HEK293 (cell line): ENCODE measurements at regions not wholly inside any gene's neighbourhood (a gene's known extent, or its start where the extent isn't known, plus 50 kb on each side); places are given as distances from the start of the nearest gene placed in this dataset.

Source experiments
- CTCF ChIA-PET: fragments of 350-600 bp; formaldehyde crosslinking; extraction: SDS; loops from one replicate; lab custom pipeline; 2021; ENCODE audit warnings: antibody characterized with exemption; lab: Yijun Ruan, JAX
- POLR2A ChIA-PET: fragments of 300-600 bp; formaldehyde crosslinking; extraction: SDS; loops from one replicate; lab custom pipeline; 2020; ENCODE audit warnings: antibody characterized with exemption, inconsistent platforms; lab: Yijun Ruan, JAX
- H3K27ac ChIP-seq: fragments of 200-500 bp; sonication (Bioruptor generic); 2 replicates; pipeline ENCODE4 v1.5.1; 2014; ENCODE audit warnings: low read depth, low read length, control low read depth, inconsistent platforms; ENCODE audit errors: extremely low read depth
- H3K36me3 ChIP-seq, 2 experiments: fragments of 200-500 bp in 1 of 2; sonication (Bioruptor generic) in 1 of 2; 1 replicate in 1 of 2; 2 replicates in 1 of 2; pipeline ENCODE4 v1.5.1; 2014 to 2017; ENCODE audit warnings: inconsistent platforms in 2 of 2, low read length in 2 of 2; ENCODE audit not compliant: control insufficient read depth in 2 of 2, insufficient read depth in 1 of 2
- H3K4me1 ChIP-seq: fragments of 200-500 bp; sonication (Bioruptor generic); 2 replicates; pipeline ENCODE4 v1.5.1; 2014; ENCODE audit warnings: mild to moderate bottlenecking, low read length, inconsistent platforms; ENCODE audit not compliant: control insufficient read depth, insufficient read depth
- H3K4me3 ChIP-seq: 2 replicates; pipeline ENCODE4 v1.5.1; 2011; ENCODE audit warnings: low read depth, mild to moderate bottlenecking, control low read depth, low read length, moderate library complexity
- H3K9me3 ChIP-seq: fragments of 200-500 bp; sonication (Bioruptor generic); 2 replicates; pipeline ENCODE4 v1.5.1; 2014; ENCODE audit warnings: low read depth, low read length, inconsistent platforms; ENCODE audit not compliant: control insufficient read depth, insufficient read depth
- EGR2 ChIP-seq: fragments of 450-650 bp; formaldehyde crosslinking; IDR thresholded peaks from 2 replicates; pipeline ENCODE4 v1.5.1; 2016; ENCODE audit warnings: low read depth, missing biosample characterization, missing genetic modification characterization
- GFI1B ChIP-seq: fragments of 450-650 bp; formaldehyde crosslinking; IDR thresholded peaks from 2 replicates; pipeline ENCODE4 v1.5.1; 2016; ENCODE audit warnings: missing biosample characterization, missing genetic modification characterization
- MEIS1 ChIP-seq: sonication (generic); formaldehyde crosslinking; IDR thresholded peaks from 2 replicates; pipeline ENCODE4 v1.8.1; 2022; ENCODE audit warnings: missing genetic modification reagents, mild to moderate bottlenecking, borderline replicate concordance
- ZNF140 ChIP-seq: fragments of 450-650 bp; formaldehyde crosslinking; IDR thresholded peaks from 2 replicates; pipeline ENCODE4 v1.5.1; 2016; ENCODE audit warnings: missing biosample characterization, missing genetic modification characterization
- ZNF48 ChIP-seq: fragments of 450-650 bp; formaldehyde crosslinking; IDR thresholded peaks from 2 replicates; pipeline ENCODE4 v1.5.1; 2016; ENCODE audit warnings: missing biosample characterization, missing genetic modification characterization
- ZNF510 ChIP-seq: fragments of 450-650 bp; formaldehyde crosslinking; IDR thresholded peaks from 2 replicates; pipeline ENCODE4 v1.5.1; 2018; ENCODE audit warnings: mild to moderate bottlenecking, missing genetic modification characterization, missing biosample characterization; ENCODE audit not compliant: insufficient replicate concordance
- ZNF521 ChIP-seq: fragments of 450-650 bp; formaldehyde crosslinking; IDR thresholded peaks from 2 replicates; pipeline ENCODE4 v1.5.1; 2017; ENCODE audit warnings: missing biosample characterization, mild to moderate bottlenecking, missing genetic modification characterization
- ZNF558 ChIP-seq: fragments of 450-650 bp; formaldehyde crosslinking; IDR thresholded peaks from 2 replicates; pipeline ENCODE4 v1.5.1; 2016; ENCODE audit warnings: missing biosample characterization, missing genetic modification characterization
- ZNF777 ChIP-seq: fragments of 450-650 bp; formaldehyde crosslinking; IDR thresholded peaks from 2 replicates; pipeline ENCODE4 v1.5.1; 2017; ENCODE audit warnings: missing biosample characterization, missing genetic modification characterization, borderline replicate concordance
- TF ChIP-seq, protein P1 (sequence below): fragments of 450-650 bp; formaldehyde crosslinking; IDR thresholded peaks from 2 replicates; pipeline ENCODE4 v1.5.1; 2016; ENCODE audit warnings: missing biosample characterization, missing genetic modification characterization
- TF ChIP-seq, protein P2 (sequence below): fragments of 450-650 bp; formaldehyde crosslinking; IDR thresholded peaks from 2 replicates; pipeline ENCODE4 v1.5.1; 2016; ENCODE audit warnings: missing biosample characterization, missing genetic modification characterization, low read depth
- TF ChIP-seq, protein P3 (sequence below): fragments of 450-650 bp; formaldehyde crosslinking; IDR thresholded peaks from 2 replicates; pipeline ENCODE4 v1.5.1; 2016; ENCODE audit warnings: missing biosample characterization, missing genetic modification characterization
- TF ChIP-seq, protein P4 (sequence below): fragments of 450-650 bp; formaldehyde crosslinking; IDR thresholded peaks from 2 replicates; pipeline ENCODE4 v1.5.1; 2016; ENCODE audit warnings: missing biosample characterization, missing genetic modification characterization, low read depth
- TF ChIP-seq, protein P5 (sequence below): IDR thresholded peaks from 2 replicates; pipeline ENCODE4 v1.6.1; 2011; ENCODE audit warnings: mild to moderate bottlenecking, low read depth, low read length, borderline replicate concordance
- TF ChIP-seq, protein P6 (sequence below): fragments of 450-650 bp; formaldehyde crosslinking; IDR thresholded peaks from 2 replicates; pipeline ENCODE4 v1.5.1; 2017; ENCODE audit warnings: missing biosample characterization, missing genetic modification characterization
- TF ChIP-seq, protein P7 (sequence below): fragments of 450-650 bp; formaldehyde crosslinking; IDR thresholded peaks from 2 replicates; pipeline ENCODE4 v1.5.1; 2016; ENCODE audit warnings: missing biosample characterization, missing genetic modification characterization

DNA sequence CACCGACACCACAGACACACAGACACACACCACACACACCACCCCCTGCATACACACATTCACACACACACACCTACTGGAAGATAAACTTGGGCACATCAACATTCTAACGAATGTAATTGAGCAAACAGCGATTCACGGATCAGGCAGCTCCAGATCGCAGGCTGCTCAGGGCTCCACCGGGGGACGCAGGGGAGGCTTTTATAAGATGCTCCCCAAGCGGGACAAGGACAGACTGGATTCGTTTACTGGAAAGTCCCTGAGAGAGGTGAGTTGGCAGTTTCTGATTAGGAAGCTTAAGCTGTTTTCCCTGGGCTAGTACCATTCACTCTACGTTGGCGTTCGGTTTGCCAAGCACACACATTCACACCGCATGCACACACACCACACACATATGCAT, 281.3 kb downstream of the IRF8 start (continued):
- TF ChIP-seq ZNF510 (tag by site-specific recombination) (no peak), ZNF48 (tag by site-specific recombination) (no peak), ZNF777 (no peak)

DNA sequence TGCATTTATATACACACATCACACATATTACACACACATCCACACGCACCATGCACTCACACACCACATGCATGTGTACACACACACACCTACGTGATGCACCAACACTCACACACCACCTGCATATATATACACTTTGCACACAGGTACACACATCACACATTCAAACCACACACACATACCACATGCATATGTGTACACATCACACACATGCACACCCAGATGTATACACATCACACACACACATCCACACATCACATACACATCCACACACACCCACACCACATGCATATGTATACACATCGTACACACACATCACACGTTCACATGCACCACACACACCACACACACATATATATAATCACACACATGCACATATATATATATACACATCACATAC, 281.8 kb downstream of the IRF8 start:
- Histone ChIP-seq H3K36me3 (no peaks in the 10 kb centered on the region), H3K27ac (no peak overlapping the region), H3K9me3 (no peaks in the 10 kb centered on the region), H3K4me3 (no peak overlapping the region), H3K4me1 (no peaks in the 10 kb centered on the region)
- 0 out of 2 replicates have a peak, but pooled peaks have one; percentile 17 for TF ChIP-seq ZNF521 (tag by site-specific recombination)
- TF ChIP-seq, protein P1, sequence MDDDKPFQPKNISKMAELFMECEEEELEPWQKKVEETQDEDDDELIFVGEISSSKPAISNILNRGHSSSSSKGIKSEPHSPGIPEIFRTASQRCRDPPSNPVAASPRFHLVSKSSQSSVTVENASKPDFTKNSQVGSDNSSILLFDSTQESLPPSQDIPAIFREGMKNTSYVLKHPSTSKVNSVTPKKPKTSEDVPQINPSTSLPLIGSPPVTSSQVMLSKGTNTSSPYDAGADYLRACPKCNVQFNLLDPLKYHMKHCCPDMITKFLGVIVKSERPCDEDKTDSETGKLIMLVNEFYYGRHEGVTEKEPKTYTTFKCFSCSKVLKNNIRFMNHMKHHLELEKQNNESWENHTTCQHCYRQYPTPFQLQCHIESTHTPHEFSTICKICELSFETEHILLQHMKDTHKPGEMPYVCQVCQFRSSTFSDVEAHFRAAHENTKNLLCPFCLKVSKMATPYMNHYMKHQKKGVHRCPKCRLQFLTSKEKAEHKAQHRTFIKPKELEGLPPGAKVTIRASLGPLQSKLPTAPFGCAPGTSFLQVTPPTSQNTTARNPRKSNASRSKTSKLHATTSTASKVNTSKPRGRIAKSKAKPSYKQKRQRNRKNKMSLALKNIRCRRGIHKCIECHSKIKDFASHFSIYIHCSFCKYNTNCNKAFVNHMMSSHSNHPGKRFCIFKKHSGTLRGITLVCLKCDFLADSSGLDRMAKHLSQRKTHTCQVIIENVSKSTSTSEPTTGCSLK (tag by site-specific recombination), result 0 out of 2 replicates have a peak, but pooled peaks have one; percentile 53
- TF ChIP-seq, protein P2, sequence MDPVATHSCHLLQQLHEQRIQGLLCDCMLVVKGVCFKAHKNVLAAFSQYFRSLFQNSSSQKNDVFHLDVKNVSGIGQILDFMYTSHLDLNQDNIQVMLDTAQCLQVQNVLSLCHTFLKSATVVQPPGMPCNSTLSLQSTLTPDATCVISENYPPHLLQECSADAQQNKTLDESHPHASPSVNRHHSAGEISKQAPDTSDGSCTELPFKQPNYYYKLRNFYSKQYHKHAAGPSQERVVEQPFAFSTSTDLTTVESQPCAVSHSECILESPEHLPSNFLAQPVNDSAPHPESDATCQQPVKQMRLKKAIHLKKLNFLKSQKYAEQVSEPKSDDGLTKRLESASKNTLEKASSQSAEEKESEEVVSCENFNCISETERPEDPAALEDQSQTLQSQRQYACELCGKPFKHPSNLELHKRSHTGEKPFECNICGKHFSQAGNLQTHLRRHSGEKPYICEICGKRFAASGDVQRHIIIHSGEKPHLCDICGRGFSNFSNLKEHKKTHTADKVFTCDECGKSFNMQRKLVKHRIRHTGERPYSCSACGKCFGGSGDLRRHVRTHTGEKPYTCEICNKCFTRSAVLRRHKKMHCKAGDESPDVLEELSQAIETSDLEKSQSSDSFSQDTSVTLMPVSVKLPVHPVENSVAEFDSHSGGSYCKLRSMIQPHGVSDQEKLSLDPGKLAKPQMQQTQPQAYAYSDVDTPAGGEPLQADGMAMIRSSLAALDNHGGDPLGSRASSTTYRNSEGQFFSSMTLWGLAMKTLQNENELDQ (tag by site-specific recombination), result no peak
- ChIA-PET CTCF (no interaction called here), POLR2A (no interaction called here)

DNA sequence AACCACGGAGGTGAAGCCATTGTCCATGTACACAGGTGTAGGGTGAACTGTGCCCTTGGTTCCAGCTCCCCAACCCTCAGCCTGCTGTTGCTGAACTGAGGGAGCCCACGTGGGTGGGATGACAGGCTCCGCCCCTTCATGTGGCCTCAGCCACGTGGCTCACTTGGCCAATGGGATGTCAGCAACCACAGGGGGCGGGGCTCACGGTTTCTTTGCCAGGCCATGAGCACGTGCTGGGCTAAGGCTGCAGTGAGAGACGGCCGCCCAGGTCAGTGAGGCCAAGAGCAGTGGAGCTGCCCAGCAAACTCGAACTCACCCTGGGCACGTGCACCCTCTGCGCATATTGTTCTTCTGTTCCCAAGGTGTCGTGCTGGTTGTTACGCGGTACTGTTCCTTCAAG, 282.6 kb downstream of the IRF8 start:
- no peak overlapping the region for H3K27ac ChIP-seq
- no peak overlapping the region for H3K4me3 ChIP-seq
- no peaks in the 10 kb centered on the region for H3K36me3 ChIP-seq
- no peaks in the 10 kb centered on the region for H3K4me1 ChIP-seq
- H3K9me3 ChIP-seq, result no peaks in the 10 kb centered on the region
- CTCF ChIA-PET, result no interaction called here
- TF ChIP-seq, protein P3, sequence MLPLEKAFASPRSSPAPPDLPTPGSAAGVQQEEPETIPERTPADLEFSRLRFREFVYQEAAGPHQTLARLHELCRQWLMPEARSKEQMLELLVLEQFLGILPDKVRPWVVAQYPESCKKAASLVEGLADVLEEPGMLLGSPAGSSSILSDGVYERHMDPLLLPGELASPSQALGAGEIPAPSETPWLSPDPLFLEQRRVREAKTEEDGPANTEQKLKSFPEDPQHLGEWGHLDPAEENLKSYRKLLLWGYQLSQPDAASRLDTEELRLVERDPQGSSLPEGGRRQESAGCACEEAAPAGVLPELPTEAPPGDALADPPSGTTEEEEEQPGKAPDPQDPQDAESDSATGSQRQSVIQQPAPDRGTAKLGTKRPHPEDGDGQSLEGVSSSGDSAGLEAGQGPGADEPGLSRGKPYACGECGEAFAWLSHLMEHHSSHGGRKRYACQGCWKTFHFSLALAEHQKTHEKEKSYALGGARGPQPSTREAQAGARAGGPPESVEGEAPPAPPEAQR, result no peak
- TF ChIP-seq GFI1B (tag by site-specific recombination), result no peak
- TF ChIP-seq EGR2 (tag by site-specific recombination), result no peak
- TF ChIP-seq, protein P4, sequence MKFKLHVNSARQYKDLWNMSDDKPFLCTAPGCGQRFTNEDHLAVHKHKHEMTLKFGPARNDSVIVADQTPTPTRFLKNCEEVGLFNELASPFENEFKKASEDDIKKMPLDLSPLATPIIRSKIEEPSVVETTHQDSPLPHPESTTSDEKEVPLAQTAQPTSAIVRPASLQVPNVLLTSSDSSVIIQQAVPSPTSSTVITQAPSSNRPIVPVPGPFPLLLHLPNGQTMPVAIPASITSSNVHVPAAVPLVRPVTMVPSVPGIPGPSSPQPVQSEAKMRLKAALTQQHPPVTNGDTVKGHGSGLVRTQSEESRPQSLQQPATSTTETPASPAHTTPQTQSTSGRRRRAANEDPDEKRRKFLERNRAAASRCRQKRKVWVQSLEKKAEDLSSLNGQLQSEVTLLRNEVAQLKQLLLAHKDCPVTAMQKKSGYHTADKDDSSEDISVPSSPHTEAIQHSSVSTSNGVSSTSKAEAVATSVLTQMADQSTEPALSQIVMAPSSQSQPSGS (tag by site-specific recombination), result no peak
- no peak for TF ChIP-seq MEIS1 (CRISPR knock-in tag)
- POLR2A ChIA-PET, result no interaction called here

DNA sequence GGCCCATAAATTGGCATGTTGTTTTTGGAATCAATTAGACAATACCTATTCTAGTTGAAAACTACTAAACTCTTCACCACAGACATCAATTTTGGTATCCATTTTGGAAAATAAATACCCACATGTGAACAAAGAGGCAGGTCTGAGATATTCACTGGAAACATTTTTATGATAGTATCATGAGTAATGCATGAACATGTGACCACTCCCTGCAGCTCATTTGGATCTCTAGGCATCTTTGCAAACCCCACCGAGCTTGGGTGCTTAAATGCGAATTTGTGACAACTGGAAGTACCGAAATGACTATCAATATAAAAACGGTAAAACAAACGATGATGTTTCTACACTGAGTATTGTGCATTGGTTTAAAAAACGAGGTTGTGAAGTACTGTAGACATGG, 285.2 kb downstream of the IRF8 start:
- ChIA-PET POLR2A (interaction anchor here (0.5 to 0.9 kb wide), 2 partner anchors 29 to 102 kb away, joined by 4 to 6 read pairs; no protein-coding TSS in a partner anchor), CTCF (interaction anchor here (0.7 kb wide), 2 partner anchors 334 to 336 kb away, joined by 3 to 5 read pairs; no protein-coding TSS in a partner anchor)
- H3K4me3 ChIP-seq, result no peak overlapping the region
- no peaks in the 10 kb centered on the region for H3K4me1 ChIP-seq
- no peaks in the 10 kb centered on the region for H3K9me3 ChIP-seq
- H3K27ac ChIP-seq, result no peak overlapping the region
- H3K36me3 ChIP-seq, result no peaks in the 10 kb centered on the region
- TF ChIP-seq ZNF140 (tag by site-specific recombination) (no peak), ZNF558 (tag by site-specific recombination) (no peak)
- TF ChIP-seq, protein P5, sequence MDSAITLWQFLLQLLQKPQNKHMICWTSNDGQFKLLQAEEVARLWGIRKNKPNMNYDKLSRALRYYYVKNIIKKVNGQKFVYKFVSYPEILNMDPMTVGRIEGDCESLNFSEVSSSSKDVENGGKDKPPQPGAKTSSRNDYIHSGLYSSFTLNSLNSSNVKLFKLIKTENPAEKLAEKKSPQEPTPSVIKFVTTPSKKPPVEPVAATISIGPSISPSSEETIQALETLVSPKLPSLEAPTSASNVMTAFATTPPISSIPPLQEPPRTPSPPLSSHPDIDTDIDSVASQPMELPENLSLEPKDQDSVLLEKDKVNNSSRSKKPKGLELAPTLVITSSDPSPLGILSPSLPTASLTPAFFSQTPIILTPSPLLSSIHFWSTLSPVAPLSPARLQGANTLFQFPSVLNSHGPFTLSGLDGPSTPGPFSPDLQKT, result no peak
- TF ChIP-seq, protein P6, sequence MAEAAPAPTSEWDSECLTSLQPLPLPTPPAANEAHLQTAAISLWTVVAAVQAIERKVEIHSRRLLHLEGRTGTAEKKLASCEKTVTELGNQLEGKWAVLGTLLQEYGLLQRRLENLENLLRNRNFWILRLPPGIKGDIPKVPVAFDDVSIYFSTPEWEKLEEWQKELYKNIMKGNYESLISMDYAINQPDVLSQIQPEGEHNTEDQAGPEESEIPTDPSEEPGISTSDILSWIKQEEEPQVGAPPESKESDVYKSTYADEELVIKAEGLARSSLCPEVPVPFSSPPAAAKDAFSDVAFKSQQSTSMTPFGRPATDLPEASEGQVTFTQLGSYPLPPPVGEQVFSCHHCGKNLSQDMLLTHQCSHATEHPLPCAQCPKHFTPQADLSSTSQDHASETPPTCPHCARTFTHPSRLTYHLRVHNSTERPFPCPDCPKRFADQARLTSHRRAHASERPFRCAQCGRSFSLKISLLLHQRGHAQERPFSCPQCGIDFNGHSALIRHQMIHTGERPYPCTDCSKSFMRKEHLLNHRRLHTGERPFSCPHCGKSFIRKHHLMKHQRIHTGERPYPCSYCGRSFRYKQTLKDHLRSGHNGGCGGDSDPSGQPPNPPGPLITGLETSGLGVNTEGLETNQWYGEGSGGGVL (tag by site-specific recombination), result no peak
- TF ChIP-seq, protein P7, sequence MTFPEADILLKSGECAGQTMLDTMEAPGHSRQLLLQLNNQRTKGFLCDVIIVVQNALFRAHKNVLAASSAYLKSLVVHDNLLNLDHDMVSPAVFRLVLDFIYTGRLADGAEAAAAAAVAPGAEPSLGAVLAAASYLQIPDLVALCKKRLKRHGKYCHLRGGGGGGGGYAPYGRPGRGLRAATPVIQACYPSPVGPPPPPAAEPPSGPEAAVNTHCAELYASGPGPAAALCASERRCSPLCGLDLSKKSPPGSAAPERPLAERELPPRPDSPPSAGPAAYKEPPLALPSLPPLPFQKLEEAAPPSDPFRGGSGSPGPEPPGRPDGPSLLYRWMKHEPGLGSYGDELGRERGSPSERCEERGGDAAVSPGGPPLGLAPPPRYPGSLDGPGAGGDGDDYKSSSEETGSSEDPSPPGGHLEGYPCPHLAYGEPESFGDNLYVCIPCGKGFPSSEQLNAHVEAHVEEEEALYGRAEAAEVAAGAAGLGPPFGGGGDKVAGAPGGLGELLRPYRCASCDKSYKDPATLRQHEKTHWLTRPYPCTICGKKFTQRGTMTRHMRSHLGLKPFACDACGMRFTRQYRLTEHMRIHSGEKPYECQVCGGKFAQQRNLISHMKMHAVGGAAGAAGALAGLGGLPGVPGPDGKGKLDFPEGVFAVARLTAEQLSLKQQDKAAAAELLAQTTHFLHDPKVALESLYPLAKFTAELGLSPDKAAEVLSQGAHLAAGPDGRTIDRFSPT (tag by site-specific recombination), result no peak
